Natural killer cell (primary cell): ENCODE measurements at regions not wholly inside any gene's neighbourhood (a gene's known extent, or its start where the extent isn't known, plus 50 kb on each side); places are given as distances from the start of the nearest gene placed in this dataset.

Experiments used
- ATAC-seq, 3 donors: fragments of 150-1000 bp in 2 of 3; fragments of 200-7000 bp in 1 of 3; cut with Tn5 transposase; 1 replicate in 1 of 3; 2 replicates in 2 of 3; pipeline ENCODE4 v1.10.0; 2021; ENCODE audit warnings: mild to moderate bottlenecking in 2 of 3, moderate library complexity in 2 of 3
- DNase-seq, 2 donors: peaks; one replicate each; pipeline versions ENCODE4 v3.0.0 to v3.0.0-alpha.2; 2013 to 2021; ENCODE audit warnings: mixed read lengths in 1 of 2
- H3K27ac ChIP-seq: one replicate; pipeline ENCODE4 v1.5.1; 2013; ENCODE audit warnings: mild to moderate bottlenecking, low read length
- H3K27me3 ChIP-seq: one replicate; pipeline ENCODE4 v1.6.1; 2013; ENCODE audit warnings: low read length; ENCODE audit not compliant: control insufficient read depth, insufficient read depth
- H3K36me3 ChIP-seq: one replicate; pipeline ENCODE4 v1.6.1; 2013; ENCODE audit warnings: low read length; ENCODE audit not compliant: control insufficient read depth, insufficient read depth
- H3K4me1 ChIP-seq: one replicate; pipeline ENCODE4 v1.6.1; 2013; ENCODE audit warnings: low read length; ENCODE audit not compliant: control insufficient read depth, insufficient read depth
- H3K4me3 ChIP-seq: one replicate; pipeline ENCODE4 v1.5.1; 2013; ENCODE audit warnings: low read length
- H3K9me3 ChIP-seq: one replicate; pipeline ENCODE4 v1.6.1; 2013; ENCODE audit warnings: low read length; ENCODE audit not compliant: control insufficient read depth, insufficient read depth
- H3K27ac Mint-ChIP-seq, 2 donors: one replicate each; pipeline ENCODE4 v1.8.0; 2022; ENCODE audit warnings: mild to moderate bottlenecking in 2 of 2, mixed read lengths in 2 of 2, moderate library complexity in 1 of 2
- H3K27me3 Mint-ChIP-seq, 2 donors: one replicate each; pipeline ENCODE4 v1.8.0; 2022; ENCODE audit warnings: low read depth in 2 of 2, mixed read lengths in 2 of 2
- H3K36me3 Mint-ChIP-seq: one replicate; pipeline ENCODE4 v1.8.0; 2022; ENCODE audit warnings: mixed read lengths
- H3K4me1 Mint-ChIP-seq, 2 donors: one replicate each; pipeline ENCODE4 v1.8.0; 2022; ENCODE audit warnings: mixed read lengths in 2 of 2
- H3K4me3 Mint-ChIP-seq: one replicate; pipeline ENCODE4 v1.8.0; 2022; ENCODE audit warnings: mild to moderate bottlenecking, moderate library complexity, mixed read lengths
- H3K9me3 Mint-ChIP-seq, 2 donors: one replicate each; pipeline ENCODE4 v1.8.0; 2022; ENCODE audit warnings: mixed read lengths in 2 of 2
- WGBS: methylation state at CpG from one replicate; pipeline ENCODE4 v1.1.7; 2013; ENCODE audit warnings: missing lambda C conversion rate; ENCODE audit not compliant: insufficient coverage; 5-methylcytosine and 5-hydroxymethylcytosine counted together
- intact Hi-C: fragments of 100-400 bp; cut with micrococcal nuclease; formaldehyde crosslinking; loops from one replicate; pipeline ENCODE4 v1.14.2; 2022
- TF ChIP-seq, protein P1 (sequence below): fragments of 200-600 bp; IDR thresholded peaks from one replicate; pipeline ENCODE4 v1.8.0; 2022; ENCODE audit warnings: antibody characterized with exemption

DNA sequence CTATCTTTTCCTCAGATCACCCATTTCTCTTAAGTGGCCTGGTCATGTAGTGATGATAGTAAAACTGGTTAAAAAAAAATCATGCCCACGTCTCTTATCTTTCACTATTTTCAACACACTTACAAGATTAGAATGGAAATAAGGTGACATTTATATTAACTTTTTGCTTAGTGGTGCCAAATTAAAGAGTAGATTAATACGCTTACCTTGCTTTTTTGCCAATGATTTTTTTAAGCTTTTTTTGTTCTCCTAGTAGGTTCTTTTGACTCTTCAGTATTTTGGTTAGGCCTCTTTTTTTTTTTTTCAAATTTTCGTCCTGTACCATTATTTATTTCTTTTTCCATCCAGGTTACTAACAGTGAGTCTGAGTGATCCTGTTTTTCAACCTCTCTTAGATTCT is 147.9 kb downstream of the PTCSC3 start:
- intact Hi-C loops: no loop called here
- Mint-ChIP-seq H3K4me1 (no peaks in the 10 kb centered on the region), H3K36me3 (no peaks in the 10 kb centered on the region), H3K27ac (no peak overlapping the region), H3K4me3 (no peak overlapping the region), H3K27me3 (peaks cover 0 to 7% of the 10 kb centered on the region in 2 donors), H3K9me3 (peaks cover 5 to 10% of the 10 kb centered on the region in 2 donors)
- no peaks in the 10 kb centered on the region for H3K9me3 ChIP-seq
- no peak for ATAC-seq
- no peak overlapping the region for H3K27ac ChIP-seq
- TF ChIP-seq, protein P1, sequence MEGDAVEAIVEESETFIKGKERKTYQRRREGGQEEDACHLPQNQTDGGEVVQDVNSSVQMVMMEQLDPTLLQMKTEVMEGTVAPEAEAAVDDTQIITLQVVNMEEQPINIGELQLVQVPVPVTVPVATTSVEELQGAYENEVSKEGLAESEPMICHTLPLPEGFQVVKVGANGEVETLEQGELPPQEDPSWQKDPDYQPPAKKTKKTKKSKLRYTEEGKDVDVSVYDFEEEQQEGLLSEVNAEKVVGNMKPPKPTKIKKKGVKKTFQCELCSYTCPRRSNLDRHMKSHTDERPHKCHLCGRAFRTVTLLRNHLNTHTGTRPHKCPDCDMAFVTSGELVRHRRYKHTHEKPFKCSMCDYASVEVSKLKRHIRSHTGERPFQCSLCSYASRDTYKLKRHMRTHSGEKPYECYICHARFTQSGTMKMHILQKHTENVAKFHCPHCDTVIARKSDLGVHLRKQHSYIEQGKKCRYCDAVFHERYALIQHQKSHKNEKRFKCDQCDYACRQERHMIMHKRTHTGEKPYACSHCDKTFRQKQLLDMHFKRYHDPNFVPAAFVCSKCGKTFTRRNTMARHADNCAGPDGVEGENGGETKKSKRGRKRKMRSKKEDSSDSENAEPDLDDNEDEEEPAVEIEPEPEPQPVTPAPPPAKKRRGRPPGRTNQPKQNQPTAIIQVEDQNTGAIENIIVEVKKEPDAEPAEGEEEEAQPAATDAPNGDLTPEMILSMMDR: no peak
- H3K36me3 ChIP-seq: no peaks in the 10 kb centered on the region
- no peak for DNase-seq
- H3K4me3 ChIP-seq: no peak overlapping the region
- H3K27me3 ChIP-seq: no peaks in the 10 kb centered on the region
- 100% methylated on average over 1 of the region's 3 CpGs for WGBS
- no peaks in the 10 kb centered on the region for H3K4me1 ChIP-seq

DNA sequence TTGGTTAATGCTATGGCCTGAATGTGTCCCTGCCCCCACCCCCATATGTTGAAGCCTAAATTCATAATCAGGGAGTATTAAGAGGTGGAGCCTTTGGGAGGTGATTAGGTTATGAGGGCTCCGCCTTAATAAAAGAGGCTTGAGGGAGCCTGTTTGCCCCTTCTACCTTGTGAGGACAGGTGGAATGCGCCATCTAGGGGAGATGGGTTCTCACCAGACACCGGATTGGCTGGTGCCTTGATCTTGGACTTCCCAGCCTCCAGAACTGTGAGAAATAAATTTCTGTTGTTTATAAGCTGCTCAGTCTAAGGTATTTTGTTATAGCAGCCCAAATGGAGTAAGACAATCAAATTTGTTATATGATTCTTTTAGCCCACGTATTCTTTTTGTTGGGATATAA is 148.3 kb downstream of the PTCSC3 start:
- intact Hi-C loops: no loop called here
- ATAC-seq (no peak), DNase-seq (no peak)
- H3K4me3 Mint-ChIP-seq: no peak overlapping the region
- H3K9me3 Mint-ChIP-seq: peaks cover 5 to 8% of the 10 kb centered on the region in 2 donors
- no peaks in the 10 kb centered on the region for H3K9me3 ChIP-seq
- WGBS: 85% methylated on average over 3 of the region's 4 CpGs
- H3K4me1 Mint-ChIP-seq: no peaks in the 10 kb centered on the region
- peaks cover under 1 to 8% of the 10 kb centered on the region in 2 donors for H3K27me3 Mint-ChIP-seq
- no peak overlapping the region for H3K4me3 ChIP-seq
- H3K4me1 ChIP-seq: no peaks in the 10 kb centered on the region
- H3K36me3 Mint-ChIP-seq: no peaks in the 10 kb centered on the region
- TF ChIP-seq, protein P1: no peak
- H3K36me3 ChIP-seq: no peaks in the 10 kb centered on the region
- no peak overlapping the region for H3K27ac Mint-ChIP-seq
- no peak overlapping the region for H3K27ac ChIP-seq
- H3K27me3 ChIP-seq: no peaks in the 10 kb centered on the region

DNA sequence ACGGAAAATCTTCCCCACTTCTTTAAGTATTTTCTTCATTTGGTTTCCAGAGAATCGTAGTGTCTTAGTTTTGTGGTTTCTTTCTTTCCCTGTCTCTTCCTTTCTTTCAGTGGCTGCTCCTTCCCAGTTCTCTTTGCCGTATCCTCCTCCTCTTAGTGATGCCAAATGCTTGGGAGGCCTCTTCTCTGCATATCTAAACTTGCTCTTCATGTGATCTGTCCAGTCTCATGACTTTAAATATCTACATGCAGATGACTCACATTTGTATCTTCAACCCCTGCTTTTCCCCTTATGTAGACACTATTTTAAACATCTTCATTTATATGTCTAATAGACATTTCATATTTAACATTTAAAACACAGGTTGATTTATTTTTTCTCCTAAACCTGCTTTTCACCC is 149.2 kb downstream of the PTCSC3 start:
- no peak overlapping the region for H3K4me3 Mint-ChIP-seq
- Histone ChIP-seq H3K36me3 (no peaks in the 10 kb centered on the region), H3K4me3 (no peak overlapping the region), H3K9me3 (no peaks in the 10 kb centered on the region), H3K4me1 (no peaks in the 10 kb centered on the region), H3K27ac (no peak overlapping the region), H3K27me3 (no peaks in the 10 kb centered on the region)
- H3K27ac Mint-ChIP-seq: no peak overlapping the region
- H3K9me3 Mint-ChIP-seq: peaks cover 5 to 6% of the 10 kb centered on the region in 2 donors
- no peaks in the 10 kb centered on the region for H3K4me1 Mint-ChIP-seq
- peaks cover 6 to 8% of the 10 kb centered on the region in 2 donors for H3K27me3 Mint-ChIP-seq
- intact Hi-C loops: no loop called here
- 82% methylated on average over 3 of the region's 3 CpGs for WGBS
- DNase-seq: no peak
- ATAC-seq: no peak
- no peaks in the 10 kb centered on the region for H3K36me3 Mint-ChIP-seq
- TF ChIP-seq, protein P1: no peak

DNA sequence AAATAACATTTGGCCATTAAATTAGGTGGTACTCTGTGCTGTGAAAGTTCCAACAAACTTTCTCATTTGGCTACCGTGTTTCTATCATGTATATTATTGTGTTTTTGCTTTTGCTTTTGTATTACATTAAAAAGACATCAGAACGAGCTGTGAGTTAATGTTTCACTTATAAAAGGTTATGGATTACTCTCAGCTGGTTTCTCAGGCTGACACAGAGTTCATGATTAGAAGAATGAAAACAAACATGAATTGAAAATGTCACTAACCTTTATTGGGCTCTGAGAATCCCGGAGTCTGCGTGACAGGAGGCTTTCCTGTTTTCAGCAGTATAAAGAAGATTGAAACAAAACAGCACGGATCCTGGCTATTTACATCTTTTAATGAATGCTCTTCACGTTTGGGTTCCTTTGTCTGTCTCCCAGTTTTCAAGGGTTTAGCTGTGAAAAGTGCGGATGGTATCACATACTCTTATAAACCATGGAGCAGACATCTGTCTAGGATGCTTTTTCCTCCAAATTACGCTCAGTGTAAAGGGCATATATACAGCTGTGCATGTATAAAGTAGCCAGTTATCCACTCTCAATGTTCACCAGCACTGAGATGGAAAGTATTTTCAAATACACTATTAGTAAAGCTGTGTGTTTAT is 153.6 kb downstream of the PTCSC3 start:
- Histone ChIP-seq H3K9me3 (no peaks in the 10 kb centered on the region), H3K36me3 (no peaks in the 10 kb centered on the region), H3K4me1 (no peaks in the 10 kb centered on the region), H3K27ac (no peak overlapping the region), H3K4me3 (no peak overlapping the region), H3K27me3 (no peaks in the 10 kb centered on the region)
- Mint-ChIP-seq H3K27ac (no peak overlapping the region), H3K4me1 (no peaks in the 10 kb centered on the region), H3K4me3 (no peak overlapping the region), H3K36me3 (no peaks in the 10 kb centered on the region), H3K27me3 (peaks cover 6% of the 10 kb centered on the region in 2 donors), H3K9me3 (peaks cover 1 to 3% of the 10 kb centered on the region in 2 donors)
- DNase-seq (no peak), ATAC-seq (no peak)
- TF ChIP-seq, protein P1: no peak
- intact Hi-C loops: no loop called here
- 69% methylated on average over 7 of the region's 8 CpGs for WGBS
